IPS-20b (cell line): ENCODE measurements at regions not wholly inside any gene's neighbourhood (a gene's known extent, or its start where the extent isn't known, plus 50 kb on each side); places are given as distances from the start of the nearest gene placed in this dataset.

Source experiments
- H3K27ac ChIP-seq: one replicate; pipeline ENCODE4 v1.5.1; 2013; ENCODE audit warnings: low read length
- H3K27me3 ChIP-seq: 2 replicates; pipeline ENCODE4 v1.6.1; 2013; ENCODE audit warnings: mild to moderate bottlenecking, low read length, inconsistent platforms; ENCODE audit not compliant: insufficient read depth
- H3K36me3 ChIP-seq: 2 replicates; pipeline ENCODE4 v1.6.1; 2013; ENCODE audit warnings: low read depth, mild to moderate bottlenecking, inconsistent platforms, low read length, moderate library complexity; ENCODE audit not compliant: insufficient read depth
- H3K4me1 ChIP-seq: 2 replicates; pipeline ENCODE4 v1.6.1; 2013; ENCODE audit warnings: mild to moderate bottlenecking, control low read depth, inconsistent platforms, low read length, moderate library complexity; ENCODE audit not compliant: insufficient read depth
- H3K4me3 ChIP-seq: 2 replicates; pipeline ENCODE4 v1.5.1; 2013; ENCODE audit warnings: mild to moderate bottlenecking, low read length, inconsistent platforms
- H3K9ac ChIP-seq: 2 replicates; pipeline ENCODE4 v1.6.1; 2013; ENCODE audit warnings: low read depth, mild to moderate bottlenecking, inconsistent platforms, low read length, moderate library complexity
- H3K9me3 ChIP-seq: 2 replicates; pipeline ENCODE4 v1.6.1; 2013; ENCODE audit warnings: mild to moderate bottlenecking, low read depth, low read length, inconsistent platforms; ENCODE audit not compliant: insufficient read depth

- no peak overlapping the region for H3K27ac ChIP-seq
- H3K9me3 ChIP-seq: no peaks in the 10 kb centered on the region
- H3K4me3 ChIP-seq: no peak overlapping the region
- H3K27me3 ChIP-seq: no peaks in the 10 kb centered on the region
- no peak overlapping the region for H3K9ac ChIP-seq
- no peaks in the 10 kb centered on the region for H3K4me1 ChIP-seq
- no peaks in the 10 kb centered on the region for H3K36me3 ChIP-seq
Observed at GRCh38 chr14:29126361-29126760, 359.8 kb downstream of the FOXG1 start.

- no peak overlapping the region for H3K27ac ChIP-seq
- H3K9ac ChIP-seq: no peak overlapping the region
- H3K27me3 ChIP-seq: no peaks in the 10 kb centered on the region
- H3K4me3 ChIP-seq: no peak overlapping the region
- H3K9me3 ChIP-seq: no peaks in the 10 kb centered on the region
- H3K4me1 ChIP-seq: no peaks in the 10 kb centered on the region
- H3K36me3 ChIP-seq: no peaks in the 10 kb centered on the region
Observed at GRCh38 chr14:29126865-29127264, 360.3 kb downstream of the FOXG1 start.

GRCh38 chr14:29140016-29140415 is 373.4 kb downstream of the FOXG1 start:
- H3K27me3 ChIP-seq: no peaks in the 10 kb centered on the region
- no peaks in the 10 kb centered on the region for H3K36me3 ChIP-seq
- H3K9ac ChIP-seq: no peak overlapping the region
- no peaks in the 10 kb centered on the region for H3K4me1 ChIP-seq
- H3K27ac ChIP-seq: no peak overlapping the region
- H3K9me3 ChIP-seq: no peaks in the 10 kb centered on the region
- H3K4me3 ChIP-seq: no peak overlapping the region

GRCh38 chr14:29144621-29145020 is 378.0 kb downstream of the FOXG1 start:
- Histone ChIP-seq H3K9ac (no peak overlapping the region), H3K27me3 (no peaks in the 10 kb centered on the region), H3K9me3 (no peaks in the 10 kb centered on the region), H3K4me1 (no peaks in the 10 kb centered on the region), H3K36me3 (no peaks in the 10 kb centered on the region), H3K4me3 (no peak overlapping the region), H3K27ac (no peak overlapping the region)

- Histone ChIP-seq H3K4me1 (no peaks in the 10 kb centered on the region), H3K27ac (no peak overlapping the region), H3K36me3 (no peaks in the 10 kb centered on the region), H3K4me3 (no peak overlapping the region), H3K9ac (no peak overlapping the region), H3K27me3 (no peaks in the 10 kb centered on the region), H3K9me3 (no peaks in the 10 kb centered on the region)
Observed at GRCh38 chr14:29148221-29148620, 381.6 kb downstream of the FOXG1 start.

- Histone ChIP-seq H3K27ac (no peak overlapping the region), H3K9me3 (no peaks in the 10 kb centered on the region), H3K36me3 (no peaks in the 10 kb centered on the region), H3K4me1 (no peaks in the 10 kb centered on the region), H3K4me3 (no peak overlapping the region), H3K27me3 (no peaks in the 10 kb centered on the region), H3K9ac (no peak overlapping the region)
Observed at GRCh38 chr14:29149798-29150197, 383.2 kb downstream of the FOXG1 start.

- H3K36me3 ChIP-seq: no peaks in the 10 kb centered on the region
- H3K4me1 ChIP-seq: no peaks in the 10 kb centered on the region
- H3K4me3 ChIP-seq: no peak overlapping the region
- H3K9ac ChIP-seq: no peak overlapping the region
- no peaks in the 10 kb centered on the region for H3K9me3 ChIP-seq
- no peak overlapping the region for H3K27ac ChIP-seq
- H3K27me3 ChIP-seq: no peaks in the 10 kb centered on the region
Observed at GRCh38 chr14:29150659-29151058, 384.1 kb downstream of the FOXG1 start.

- Histone ChIP-seq H3K9me3 (no peaks in the 10 kb centered on the region), H3K4me3 (no peak overlapping the region), H3K4me1 (no peaks in the 10 kb centered on the region), H3K9ac (no peak overlapping the region), H3K27me3 (no peaks in the 10 kb centered on the region), H3K36me3 (no peaks in the 10 kb centered on the region), H3K27ac (no peak overlapping the region)
Observed at GRCh38 chr14:29156096-29156495, 389.5 kb downstream of the FOXG1 start.

GRCh38 chr14:29161593-29161992 is 395.0 kb downstream of the FOXG1 start:
- Histone ChIP-seq H3K9ac (no peak overlapping the region), H3K9me3 (no peaks in the 10 kb centered on the region), H3K36me3 (no peaks in the 10 kb centered on the region), H3K4me3 (no peak overlapping the region), H3K27me3 (no peaks in the 10 kb centered on the region), H3K4me1 (no peaks in the 10 kb centered on the region), H3K27ac (no peak overlapping the region)

GRCh38 chr14:29163109-29163508 is 396.5 kb downstream of the FOXG1 start:
- Histone ChIP-seq H3K9ac (no peak overlapping the region), H3K27ac (no peak overlapping the region), H3K27me3 (no peaks in the 10 kb centered on the region), H3K4me3 (no peak overlapping the region), H3K9me3 (no peaks in the 10 kb centered on the region), H3K4me1 (no peaks in the 10 kb centered on the region), H3K36me3 (no peaks in the 10 kb centered on the region)

GRCh38 chr14:29165431-29165830 is 398.8 kb downstream of the FOXG1 start:
- Histone ChIP-seq H3K4me1 (no peaks in the 10 kb centered on the region), H3K27ac (no peak overlapping the region), H3K36me3 (no peaks in the 10 kb centered on the region), H3K27me3 (no peaks in the 10 kb centered on the region), H3K4me3 (no peak overlapping the region), H3K9ac (no peak overlapping the region), H3K9me3 (peaks cover 5% of the 10 kb centered on the region; the same call in 1 of the 2 replicates)

- H3K27ac ChIP-seq: no peak overlapping the region
- no peaks in the 10 kb centered on the region for H3K4me1 ChIP-seq
- H3K36me3 ChIP-seq: no peaks in the 10 kb centered on the region
- H3K9ac ChIP-seq: no peak overlapping the region
- no peak overlapping the region for H3K4me3 ChIP-seq
- H3K27me3 ChIP-seq: no peaks in the 10 kb centered on the region
- peaks cover 5% of the 10 kb centered on the region; the same call in 1 of the 2 replicates for H3K9me3 ChIP-seq
Observed at GRCh38 chr14:29166507-29166906, 399.9 kb downstream of the FOXG1 start.

GRCh38 chr14:29168149-29168548 is 401.6 kb downstream of the FOXG1 start:
- H3K9ac ChIP-seq: no peak overlapping the region
- no peak overlapping the region for H3K27ac ChIP-seq
- no peaks in the 10 kb centered on the region for H3K36me3 ChIP-seq
- H3K4me3 ChIP-seq: no peak overlapping the region
- H3K27me3 ChIP-seq: no peaks in the 10 kb centered on the region
- peaks cover 5% of the 10 kb centered on the region; the same call in 1 of the 2 replicates for H3K9me3 ChIP-seq
- no peaks in the 10 kb centered on the region for H3K4me1 ChIP-seq
